AML-193 (cell line): ENCODE measurements at regions not wholly inside any gene's neighbourhood (a gene's known extent, or its start where the extent isn't known, plus 50 kb on each side); places are given as distances from the start of the nearest gene placed in this dataset.
"Not testable (repeated sequence)": the region's sequence is repeated elsewhere in the genome, so short reads cannot be mapped to it uniquely, and the experiment has no call there.

Experiments
- DNase-seq, 2 experiments: peaks; one replicate each; lab custom pipeline; 2025; lab: John Stamatoyannopoulos, UW

DNA sequence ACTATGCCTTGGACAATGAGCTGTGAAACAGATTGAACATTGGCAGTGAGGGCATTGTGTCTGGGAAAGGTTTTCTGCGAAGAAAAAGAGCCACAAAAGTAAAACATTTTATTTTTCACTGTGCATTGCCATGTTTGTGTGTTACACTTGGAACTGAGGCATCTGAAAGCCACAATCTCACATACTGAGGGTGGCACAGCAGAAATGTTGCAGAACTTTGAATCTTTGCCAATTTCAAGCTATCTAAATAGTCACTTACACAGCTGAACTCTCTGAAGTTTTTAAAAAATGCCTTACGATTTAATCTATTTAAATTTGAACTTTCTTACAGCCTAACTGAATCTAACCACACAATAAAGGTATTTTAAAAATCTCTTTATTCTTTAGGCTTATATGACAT, 154.1 kb upstream of the GRM7 start:
- DNase-seq: no peak

DNA sequence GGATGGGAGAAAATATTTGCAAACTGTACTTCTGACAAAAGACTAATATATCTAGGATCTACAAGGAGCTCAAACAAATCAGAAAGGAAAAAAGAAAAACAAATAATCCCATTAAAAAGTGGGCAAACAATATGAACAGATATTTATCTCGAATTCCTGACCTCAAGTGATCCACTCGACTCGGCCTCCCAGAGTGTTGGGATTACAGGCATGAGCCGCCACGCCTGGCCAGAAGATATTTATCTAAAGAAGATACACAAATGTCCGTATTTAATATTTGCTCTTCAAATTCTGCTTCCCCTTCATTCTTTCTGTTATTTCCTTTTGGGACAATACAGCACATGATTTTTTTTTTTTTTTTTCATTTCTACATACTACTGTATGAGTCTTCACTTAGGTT, 151.7 kb upstream of the GRM7 start:
- DNase-seq: no peak

DNA sequence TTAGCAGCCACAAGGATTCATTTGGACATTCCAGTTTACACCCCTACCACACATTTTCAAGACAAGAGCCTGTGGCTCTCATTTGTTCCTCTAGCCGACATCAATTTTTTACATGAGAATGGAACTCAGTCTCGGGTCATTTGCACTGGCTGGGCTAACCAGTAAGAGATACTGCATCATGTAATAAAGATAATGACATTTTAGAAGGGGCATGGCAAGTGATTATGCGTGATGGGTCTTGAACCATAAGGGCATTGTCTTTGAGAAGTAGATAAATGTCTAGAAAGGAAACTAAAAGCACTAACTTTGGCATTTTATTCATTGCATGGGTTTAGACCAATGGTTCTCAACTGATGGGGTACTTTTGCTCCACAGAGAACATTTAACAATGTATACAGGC, 146.0 kb upstream of the GRM7 start:
- no peak for DNase-seq

DNA sequence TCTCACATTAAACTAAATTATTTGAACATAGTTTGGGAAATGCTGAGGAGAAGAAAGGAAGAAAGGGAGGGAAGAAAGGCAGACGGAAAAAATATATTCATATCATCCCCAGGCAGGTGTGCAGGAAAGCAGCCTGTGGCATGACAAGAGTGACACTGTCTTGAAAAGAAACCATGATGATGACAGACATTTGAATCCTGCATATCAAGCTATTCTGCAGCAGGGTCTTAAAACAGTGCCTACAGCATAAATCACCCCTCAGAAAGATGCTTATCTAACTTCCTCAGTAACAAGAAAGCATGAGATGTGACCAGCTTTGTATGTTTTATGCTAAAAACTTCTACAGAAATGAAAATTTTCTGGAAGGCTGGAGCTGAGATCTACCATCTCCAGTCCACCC, 144.5 kb upstream of the GRM7 start:
- DNase-seq: no peak

DNA sequence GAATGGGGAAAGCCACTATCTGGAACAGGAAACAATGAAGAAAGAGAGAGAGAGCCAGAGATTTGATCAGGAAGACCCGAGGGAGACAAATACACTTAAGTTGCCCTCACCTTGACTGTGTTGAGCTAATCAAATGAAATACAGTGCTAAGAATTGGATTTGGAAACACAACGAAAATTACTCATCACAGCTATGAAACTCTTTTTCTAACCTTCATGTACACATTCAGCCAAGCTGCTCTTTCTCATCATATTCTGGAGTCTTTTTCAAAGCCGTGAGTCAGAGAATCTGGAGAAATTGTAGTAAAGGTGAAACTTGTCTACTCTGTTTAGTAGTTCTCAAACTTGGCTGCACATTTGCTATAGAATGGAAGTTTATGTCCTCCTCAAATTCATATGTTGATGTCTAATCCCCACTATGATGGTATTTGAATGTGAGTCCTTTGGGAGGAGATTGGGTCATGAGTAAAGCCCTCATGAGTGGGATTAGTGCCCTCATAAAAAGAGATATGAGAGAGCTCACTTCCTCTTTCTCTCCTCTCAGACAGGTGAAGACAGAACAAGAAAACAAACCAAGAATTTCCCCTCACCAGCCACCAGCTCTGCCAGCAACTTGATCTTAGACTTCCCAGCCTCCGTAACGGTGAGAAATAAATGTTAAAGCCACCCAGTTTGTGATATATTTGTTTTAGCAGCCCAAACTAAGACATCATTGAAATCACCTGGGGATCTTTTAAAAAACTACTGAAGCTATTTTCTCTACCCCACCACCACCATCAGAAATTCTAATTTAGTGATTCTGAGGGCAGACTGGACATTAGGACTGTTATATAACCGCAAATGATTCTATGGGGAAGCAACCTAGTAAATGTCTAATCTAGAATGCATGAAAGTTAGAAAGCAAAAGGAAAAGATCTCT, 143.6 kb upstream of the GRM7 start:
- no peak for DNase-seq

DNA sequence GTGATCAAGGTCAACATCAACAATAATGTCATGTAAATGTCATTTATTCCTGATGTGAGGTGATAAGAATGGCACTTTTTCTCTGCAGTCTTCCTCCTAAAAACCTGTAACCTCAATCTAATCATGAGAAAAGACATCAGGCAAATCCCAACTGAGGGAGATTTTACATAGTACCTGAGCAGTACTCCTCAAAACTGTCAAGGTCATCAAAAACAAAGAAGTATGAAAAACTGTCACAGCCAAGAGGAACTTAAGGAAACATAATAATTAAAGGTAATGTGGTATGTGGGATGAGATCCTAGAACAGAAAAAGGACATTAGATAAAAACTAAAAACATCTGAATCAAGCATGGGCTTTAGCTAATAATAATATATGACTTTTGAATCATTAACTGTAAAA, 140.9 kb upstream of the GRM7 start:
- DNase-seq: no peak

DNA sequence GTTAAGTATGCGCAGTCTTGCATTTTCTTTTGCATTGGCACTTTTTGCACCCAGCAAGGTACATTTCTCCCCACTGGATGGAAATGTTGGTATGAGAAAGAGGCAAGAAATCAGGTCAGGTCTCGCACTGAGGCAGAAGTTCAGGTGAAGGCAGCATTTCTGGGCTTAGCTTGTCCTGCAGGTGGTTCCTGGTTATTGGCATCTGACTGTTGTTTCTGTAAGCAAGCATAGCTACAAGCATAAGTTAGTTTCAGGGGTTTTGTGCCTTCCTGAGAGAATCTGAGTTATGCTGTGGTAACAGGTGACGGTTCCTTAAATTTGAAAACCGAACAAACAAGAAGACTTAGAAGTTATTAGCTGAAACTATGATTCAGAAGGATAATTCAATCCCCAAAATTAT, 139.4 kb upstream of the GRM7 start:
- DNase-seq: no peak

DNA sequence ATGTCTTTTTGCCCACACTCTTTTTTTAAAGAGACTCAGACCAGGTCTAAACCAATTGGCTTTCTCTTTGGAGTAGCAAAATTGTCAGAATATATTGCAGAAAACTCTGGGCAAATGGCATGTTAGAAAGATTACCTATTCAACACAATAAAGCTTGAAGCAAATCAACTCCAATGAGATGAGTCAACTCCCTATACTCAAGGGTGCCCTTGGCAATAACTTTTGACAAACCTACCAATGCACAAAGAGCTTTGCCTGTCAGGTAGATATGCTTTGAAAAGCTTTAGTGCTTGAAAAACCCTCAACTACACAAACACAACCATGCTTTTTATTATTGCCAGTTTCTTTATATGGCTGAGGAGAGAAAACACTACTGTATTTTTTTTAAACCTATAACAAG, 137.7 kb upstream of the GRM7 start:
- no peak for DNase-seq

DNA sequence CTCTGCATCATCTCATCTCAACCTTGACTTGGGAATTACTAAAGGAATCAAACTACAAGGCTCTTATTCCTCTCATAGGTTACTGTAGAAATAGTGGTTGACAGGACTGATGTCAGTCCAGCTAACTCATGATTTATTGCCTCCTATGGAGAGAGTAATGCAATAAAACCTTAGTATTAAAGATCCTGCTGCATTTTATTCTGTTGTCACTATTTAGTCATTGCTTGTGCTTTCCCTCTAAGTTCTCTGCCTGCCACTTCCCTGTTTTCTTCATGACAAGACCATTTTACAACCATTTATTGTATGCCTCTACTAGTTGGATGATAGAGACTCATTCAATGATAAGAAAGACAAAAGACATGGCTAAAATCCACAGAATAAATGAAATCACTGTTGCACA, 134.1 kb upstream of the GRM7 start:
- DNase-seq: no peak

DNA sequence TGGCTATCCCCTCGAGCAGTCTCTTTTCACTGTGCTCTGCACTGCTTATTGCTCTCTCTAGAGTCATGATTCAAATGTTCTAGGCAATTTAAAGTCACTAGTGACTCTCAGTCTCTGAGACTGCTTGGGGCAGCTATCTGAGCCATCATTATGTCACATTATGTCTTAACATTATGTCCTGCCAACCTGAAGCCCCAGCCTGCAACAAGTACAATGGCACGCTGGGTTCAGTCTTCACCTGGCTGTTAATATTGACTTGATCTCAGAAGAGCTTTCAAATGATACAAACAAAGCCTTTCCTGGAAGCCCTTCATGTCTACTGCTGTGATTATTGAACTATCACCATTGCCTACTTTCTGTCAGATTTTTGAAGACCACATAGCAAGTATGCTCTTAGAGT, 128.1 kb upstream of the GRM7 start:
- no peak for DNase-seq

DNA sequence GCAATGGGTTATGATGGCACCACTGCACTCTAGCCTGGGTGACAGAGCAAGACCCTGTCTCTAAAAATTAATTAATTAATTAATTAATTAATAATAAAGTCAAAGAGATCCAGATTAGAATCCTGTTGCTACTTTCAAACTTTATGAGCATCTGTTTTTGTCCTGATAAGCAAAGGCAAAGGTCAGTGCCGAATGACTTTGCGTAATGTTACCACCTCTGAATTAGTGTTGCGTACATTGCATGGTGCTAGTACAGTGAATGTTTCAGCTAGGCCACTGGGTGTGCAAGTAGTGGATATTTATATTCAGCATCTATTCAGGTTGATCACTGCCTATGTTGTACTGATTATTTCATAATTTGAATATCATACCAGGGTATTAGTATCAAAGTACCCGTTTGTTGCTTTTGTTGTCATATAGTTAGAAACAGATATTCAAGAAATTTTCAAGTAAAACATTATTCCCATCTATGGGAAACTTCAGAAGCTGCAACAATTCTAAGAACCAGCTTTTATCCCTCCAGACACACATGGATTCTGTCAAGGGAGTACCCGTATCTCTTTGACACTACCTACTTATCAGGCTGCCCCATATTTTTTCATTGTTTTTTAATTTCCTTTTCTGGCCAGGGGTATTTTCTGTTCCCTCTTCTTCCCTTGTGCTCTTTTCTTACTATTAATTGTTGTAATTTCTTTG, 127.1 kb upstream of the GRM7 start:
- DNase-seq: no peak

DNA sequence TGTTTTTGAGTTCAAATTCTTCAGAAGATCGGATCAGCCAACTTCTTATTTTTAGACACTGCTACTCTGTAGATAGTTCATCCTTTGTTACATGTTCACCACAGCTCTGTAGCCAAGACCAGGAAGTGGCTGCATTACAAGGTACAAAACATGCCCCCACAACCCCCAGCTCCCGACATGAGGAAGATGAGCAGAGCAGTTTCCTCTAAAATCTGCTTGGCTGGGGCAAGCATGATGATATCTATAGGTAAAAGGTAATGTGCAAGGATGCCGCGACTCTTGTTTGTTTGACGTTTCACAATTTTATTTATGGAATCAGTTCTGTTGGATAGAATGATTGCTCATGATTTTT, 126.5 kb upstream of the GRM7 start:
- no peak for DNase-seq

DNA sequence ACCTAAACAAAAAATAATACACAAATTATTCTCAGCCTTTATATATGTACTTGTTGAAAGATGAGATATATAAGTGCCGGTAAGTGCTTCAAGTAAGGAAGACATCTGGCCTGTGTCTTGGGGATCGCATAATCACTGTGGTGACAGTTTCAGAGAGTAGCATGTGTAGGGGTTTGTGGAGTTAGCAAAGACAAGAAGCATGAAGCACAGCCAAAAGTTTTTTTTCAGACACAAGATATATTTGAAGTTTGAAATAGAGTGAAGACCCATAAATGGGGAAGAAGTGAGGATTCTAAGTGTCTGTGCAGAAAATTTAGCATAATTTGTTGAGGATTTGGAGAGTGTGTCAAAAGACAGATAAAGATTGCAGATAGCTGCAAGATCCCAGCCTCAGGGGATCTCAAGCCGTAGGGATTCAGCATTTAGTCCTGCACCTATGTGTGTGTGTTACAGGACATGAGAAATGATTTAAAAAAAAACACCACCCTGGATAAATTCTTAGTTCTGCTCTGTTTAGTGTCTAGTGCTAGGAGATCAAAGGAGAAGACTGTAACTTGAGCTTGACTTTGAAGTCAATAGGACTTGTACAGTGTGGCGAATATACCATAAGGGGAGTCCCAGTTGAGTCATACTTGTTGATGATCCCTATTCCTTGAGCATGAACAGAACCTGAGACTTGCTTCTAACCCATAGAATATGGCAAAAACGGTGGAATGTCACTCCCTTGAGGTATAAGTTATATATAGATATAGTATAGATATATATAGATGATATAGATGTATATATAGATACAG, 123.9 kb upstream of the GRM7 start:
- DNase-seq: no peak

DNA sequence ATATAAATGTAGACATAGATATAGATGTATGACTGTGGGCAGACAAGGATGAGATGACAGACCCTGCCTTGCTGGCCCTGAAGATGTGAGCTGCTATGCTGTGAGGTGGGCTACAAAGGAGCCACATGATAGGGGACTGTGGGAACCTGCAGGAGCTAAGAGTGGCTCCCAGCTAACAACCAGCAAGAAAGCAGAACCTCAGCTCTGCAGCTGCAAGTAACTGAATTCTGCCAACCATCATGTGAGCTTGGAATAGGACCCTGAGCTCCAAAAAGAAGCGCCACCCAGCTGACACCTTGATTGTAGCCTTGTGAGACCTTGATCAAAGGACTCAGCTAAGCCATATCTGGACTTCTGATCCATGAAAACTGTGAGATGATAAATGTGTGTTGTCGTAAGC, 123.3 kb upstream of the GRM7 start:
- DNase-seq: no peak

DNA sequence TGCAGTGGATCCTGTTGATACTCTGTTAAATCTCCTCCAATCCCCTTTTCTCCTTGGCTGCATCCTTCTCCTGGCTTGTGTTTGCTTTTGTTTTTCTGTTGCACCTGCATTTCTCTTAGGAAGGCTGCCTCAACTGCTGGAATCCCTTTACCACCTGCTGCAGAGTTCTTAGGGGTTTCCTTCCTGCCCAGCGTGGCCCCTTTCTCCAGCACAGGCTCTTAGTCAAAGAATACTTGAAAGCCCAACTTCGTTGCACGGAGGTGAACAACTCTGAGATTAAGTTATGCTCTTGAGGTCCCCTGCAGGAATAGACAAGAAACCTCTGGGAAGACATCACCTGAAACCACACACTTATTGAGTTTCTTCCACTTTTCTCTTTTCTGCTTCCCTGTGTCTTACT, 121.6 kb upstream of the GRM7 start:
- no peak for DNase-seq

DNA sequence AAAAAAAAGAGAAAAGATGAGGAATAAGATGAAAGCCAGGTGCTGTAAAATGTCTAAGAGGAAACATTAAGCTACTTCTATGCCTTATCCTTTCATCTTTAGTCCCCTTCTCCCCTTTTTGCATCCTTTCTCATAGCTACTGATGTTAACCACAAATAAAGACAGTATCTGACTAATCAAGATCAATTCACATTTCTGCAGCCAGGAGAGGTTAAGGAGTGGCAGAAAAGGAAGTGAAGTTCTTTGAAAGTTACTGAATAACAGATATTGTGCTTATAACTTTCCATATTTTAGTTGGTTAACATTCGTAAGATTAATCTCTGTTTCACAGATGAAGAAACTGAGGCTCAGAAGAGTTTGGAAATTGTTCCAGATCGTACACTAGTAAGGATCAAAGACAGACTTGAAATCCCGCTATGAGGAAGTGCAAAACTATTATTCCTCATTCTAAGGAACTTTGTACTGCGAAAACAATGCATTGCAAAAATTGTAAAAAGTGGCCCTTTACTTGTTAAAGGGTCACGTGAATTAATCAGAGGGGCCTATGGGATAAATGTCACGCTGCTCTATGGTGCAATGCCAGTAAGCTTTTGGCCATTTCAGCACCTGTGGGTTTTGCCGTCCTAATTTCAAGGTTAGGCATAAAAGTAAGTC, 117.7 kb upstream of the GRM7 start:
- no peak for DNase-seq

DNA sequence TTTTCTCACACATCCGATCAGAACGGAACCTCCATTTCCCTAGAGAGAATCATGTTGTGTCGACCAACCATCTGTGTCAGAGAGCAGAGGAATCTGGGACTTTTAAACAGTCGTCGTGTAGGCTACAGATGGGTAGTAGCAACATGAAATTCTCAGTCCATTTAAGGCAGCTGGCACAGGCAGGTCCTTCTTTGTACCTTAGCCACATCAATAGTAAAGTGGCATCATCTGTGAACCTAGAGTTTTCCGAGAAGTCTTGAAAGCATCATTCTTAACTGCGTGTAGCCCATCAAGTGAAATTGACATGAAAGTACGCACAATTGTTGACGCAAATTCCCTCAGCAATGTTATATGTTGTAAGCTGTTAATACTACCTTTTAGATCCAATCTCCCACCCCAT, 114.5 kb upstream of the GRM7 start:
- no peak for DNase-seq

DNA sequence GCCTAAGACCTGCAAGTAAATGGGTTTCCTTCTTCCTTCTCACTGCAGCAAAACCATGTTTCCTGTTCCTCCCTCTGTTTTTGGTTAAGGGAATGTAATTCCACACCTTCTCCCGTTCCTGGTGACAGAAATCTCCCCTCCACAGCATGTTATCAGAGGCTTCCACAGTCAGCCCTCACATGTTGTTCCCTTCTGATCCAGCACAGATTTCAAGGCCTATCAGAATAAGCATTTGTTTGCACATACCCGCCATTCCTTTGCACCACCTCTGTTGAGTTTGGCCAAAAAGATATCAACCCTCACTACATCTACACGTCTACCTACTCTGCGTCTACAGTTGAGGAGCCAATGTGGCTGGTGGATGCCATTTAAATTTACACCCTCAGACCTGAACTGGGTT, 113.9 kb upstream of the GRM7 start:
- no peak for DNase-seq

DNA sequence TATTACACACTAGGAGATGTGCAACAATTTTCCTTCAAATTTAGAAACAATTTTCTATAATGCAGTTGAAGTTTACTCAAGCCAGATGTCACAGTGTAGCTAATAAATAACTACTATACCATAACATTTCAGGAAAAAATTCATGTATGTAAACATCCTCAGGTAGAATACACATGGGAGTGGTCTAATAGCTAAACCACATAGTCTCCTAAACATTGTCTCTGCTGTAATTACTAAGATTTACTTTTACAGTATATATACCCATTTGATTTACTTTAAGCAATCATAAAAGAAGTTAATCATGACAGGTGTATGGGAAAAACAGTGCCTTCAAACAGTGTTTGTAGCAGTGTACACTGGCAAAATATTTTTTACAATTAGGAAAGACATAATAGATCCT, 110.1 kb upstream of the GRM7 start:
- no peak for DNase-seq

DNA sequence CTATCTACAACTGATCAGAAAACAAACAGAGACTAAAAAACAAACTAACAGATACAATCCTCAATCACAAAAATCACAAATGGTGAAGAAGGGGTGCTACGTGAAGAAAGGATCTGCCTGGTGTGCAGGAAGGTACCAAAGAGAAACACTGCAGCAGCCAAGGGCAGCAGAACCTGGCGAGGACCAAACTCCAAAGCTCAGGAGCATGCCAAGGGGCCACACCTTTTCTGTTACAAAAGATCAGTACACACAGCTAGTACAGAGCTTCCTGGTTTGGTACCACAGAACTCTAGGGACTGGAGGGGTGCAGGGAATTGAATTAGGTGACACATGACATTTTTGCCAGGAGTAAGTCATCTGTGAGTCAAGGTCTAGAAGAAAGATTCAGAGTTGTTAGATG, 107.4 kb upstream of the GRM7 start:
- DNase-seq: no peak

DNA sequence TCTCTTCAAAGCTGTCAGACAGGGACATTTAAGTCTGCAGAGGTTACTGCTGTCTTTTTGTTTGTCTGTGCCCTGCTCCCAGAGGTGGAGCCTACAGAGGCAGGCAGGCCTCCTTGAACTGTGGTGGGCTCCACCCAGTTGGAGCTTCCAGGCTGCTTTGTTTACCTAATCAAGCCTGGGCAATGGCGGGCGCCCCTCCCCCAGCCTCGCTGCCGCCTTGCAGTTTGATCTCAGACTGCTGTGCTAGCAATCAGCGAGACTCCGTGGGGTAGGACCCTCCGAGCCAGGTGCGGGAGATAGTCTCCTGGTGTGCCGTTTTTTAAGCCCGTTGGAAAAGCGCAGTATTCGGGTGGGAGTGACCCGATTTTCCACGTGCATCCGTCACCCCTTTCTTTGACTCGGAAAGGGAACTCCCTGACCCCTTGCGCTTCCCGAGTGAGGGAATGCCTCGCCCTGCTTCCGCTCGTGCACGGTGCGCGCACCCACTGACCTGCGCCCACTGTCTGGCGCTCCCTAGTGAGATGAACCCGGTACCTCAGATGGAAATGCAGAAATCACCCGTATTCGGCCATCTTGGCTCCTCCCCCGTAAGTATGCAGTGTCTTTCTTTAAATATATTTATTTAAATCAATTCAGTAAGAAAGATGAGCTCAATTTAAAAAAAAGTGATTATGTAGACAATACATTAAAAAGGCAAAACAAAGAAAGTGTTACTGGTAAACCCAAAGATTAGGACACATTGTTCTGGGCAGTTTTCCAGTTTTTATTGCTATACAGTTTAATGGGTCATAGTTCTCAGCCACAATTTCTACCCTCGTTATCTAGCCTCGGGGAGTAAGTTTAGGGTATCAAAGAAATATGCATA, 91.2 kb upstream of the GRM7 start:
- not testable (repeated sequence) for DNase-seq

DNA sequence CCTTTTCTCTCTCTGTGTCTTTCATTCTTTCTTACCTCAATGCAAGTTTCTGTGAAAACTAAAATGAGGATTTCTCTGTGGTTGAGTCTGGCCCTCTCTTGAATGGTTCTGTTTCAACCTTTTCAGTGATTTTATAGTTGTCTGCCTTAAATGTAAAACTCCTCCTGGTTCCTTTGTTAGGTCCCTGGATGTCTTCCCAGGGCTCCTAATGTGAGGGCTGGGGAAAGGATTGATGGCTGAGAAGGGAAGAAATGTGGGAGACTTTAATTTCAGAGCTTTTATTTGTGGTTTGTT, 90.6 kb upstream of the GRM7 start:
- DNase-seq: no peak
